ENCODE measurements at regions not wholly inside any gene's neighbourhood (a gene's known extent, or its start where the extent isn't known, plus 50 kb on each side); places are given as distances from the start of the nearest gene placed in this dataset.

DNA sequence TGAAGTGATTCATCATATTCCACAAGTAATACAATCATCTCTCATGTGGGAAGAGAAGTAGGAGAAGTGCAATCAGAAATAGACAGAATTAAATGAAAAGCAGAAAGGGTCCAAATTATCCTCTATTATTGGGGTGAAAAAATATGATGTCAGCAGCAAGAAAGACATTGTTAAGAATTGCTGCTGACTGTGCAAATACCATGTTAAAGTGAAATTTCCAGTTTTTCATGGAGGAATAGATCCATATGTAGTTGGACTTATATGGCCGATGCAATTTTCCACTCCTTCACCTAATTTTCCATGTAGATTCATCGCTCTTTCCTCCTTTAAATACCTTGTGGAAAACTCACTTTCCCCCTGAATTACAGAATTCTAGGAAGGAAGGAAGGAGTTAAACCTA, 819.8 kb downstream of the GATA3 start:
- TF ChIP-seq, protein P1, sequence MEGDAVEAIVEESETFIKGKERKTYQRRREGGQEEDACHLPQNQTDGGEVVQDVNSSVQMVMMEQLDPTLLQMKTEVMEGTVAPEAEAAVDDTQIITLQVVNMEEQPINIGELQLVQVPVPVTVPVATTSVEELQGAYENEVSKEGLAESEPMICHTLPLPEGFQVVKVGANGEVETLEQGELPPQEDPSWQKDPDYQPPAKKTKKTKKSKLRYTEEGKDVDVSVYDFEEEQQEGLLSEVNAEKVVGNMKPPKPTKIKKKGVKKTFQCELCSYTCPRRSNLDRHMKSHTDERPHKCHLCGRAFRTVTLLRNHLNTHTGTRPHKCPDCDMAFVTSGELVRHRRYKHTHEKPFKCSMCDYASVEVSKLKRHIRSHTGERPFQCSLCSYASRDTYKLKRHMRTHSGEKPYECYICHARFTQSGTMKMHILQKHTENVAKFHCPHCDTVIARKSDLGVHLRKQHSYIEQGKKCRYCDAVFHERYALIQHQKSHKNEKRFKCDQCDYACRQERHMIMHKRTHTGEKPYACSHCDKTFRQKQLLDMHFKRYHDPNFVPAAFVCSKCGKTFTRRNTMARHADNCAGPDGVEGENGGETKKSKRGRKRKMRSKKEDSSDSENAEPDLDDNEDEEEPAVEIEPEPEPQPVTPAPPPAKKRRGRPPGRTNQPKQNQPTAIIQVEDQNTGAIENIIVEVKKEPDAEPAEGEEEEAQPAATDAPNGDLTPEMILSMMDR (IDR thresholded peaks at IDR 0.05 in 2 of 3, conservative IDR thresholded peaks at IDR 0.05 in 1 of 3; ENCODE audit: borderline replicate concordance in 1 of 3, insufficient read depth in 1 of 3, low read depth in 2 of 3, low read length in 2 of 3), result no peak
- no peak for TF ChIP-seq EGR1 (IDR thresholded peaks at IDR 0.05; ENCODE audit: low read depth)

Data from HCT116 (cell line).